Umbilical cord (tissue), 1 donor: ENCODE measurements at regions not wholly inside any gene's neighbourhood (a gene's known extent, or its start where the extent isn't known, plus 50 kb on each side); places are given as distances from the start of the nearest gene placed in this dataset.
A peak's percentile ranks its signal among the peaks of the same experiment; 100 is the strongest.
"Not testable (repeated sequence)": the region's sequence is repeated elsewhere in the genome, so short reads cannot be mapped to it uniquely, and the experiment has no call there.

Source experiments
- DNase-seq: peaks from one replicate; pipeline ENCODE4 v3.0.0-alpha.2; 2015; ENCODE audit warnings: low spot score

DNA sequence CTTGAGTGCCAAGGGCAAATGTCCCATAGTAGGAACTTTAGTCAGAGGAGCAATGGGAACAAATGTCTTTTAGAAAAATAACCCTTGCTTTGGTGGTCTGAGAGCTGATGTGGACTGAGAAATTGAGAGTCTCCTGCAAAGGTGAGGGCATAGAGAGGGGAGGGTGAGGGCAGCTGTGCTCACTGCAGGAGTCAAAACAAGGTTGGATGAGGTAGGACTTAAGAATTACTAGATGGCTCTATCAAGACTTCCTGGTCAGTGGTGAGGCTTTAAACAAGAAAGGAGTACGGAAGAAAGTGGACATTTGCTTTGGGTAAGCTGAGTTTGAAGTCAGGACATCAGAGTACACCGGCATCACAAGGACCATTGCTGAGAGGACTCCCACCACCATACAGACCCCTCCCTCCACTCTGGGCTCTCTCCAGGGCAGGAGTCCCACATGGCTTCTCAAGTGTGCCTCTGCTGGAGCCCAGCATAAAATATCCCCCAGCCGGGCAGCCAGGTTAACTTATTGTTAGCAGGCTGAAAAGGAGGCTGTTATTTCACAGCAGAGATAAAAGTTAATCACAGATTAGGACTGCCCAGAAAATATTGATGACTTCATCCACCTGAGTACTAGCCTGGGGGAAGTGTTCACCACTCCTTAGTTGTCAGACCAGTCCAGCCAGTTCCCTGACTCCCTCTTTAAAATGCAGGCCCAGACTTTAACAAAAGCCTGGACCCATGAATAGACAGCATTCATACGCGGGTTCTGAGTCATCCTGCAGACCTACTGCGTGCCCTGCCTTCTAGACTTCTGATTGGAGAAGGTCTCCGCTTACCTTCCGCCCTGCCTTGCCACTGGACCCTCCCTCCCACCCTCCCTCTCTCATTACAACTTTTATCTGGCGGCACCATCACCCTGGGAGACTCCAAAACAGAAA lies 167.2 kb downstream of the BCL2L11 start:
- DNase-seq, result peak; percentile 48

DNA sequence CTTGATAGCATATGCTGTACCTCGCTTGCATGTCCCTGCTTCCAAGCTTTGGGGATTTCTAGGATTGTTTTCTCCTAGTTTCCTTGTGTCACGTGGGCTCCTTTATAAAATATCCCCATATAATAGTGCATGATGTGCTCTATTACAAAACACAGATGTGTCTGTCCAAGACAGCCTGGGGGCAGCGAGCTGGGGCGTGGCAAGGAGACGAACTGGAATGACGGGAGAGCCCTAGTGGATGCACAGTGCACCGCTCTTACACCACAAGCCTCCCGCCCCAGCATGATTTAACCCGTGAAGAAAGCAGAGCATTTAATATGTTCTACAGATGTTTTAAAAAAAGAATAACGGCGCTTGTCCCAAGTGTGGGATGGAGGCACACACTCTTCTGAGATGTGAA lies 169.7 kb downstream of the BCL2L11 start:
- DNase-seq, result not testable (repeated sequence)

DNA sequence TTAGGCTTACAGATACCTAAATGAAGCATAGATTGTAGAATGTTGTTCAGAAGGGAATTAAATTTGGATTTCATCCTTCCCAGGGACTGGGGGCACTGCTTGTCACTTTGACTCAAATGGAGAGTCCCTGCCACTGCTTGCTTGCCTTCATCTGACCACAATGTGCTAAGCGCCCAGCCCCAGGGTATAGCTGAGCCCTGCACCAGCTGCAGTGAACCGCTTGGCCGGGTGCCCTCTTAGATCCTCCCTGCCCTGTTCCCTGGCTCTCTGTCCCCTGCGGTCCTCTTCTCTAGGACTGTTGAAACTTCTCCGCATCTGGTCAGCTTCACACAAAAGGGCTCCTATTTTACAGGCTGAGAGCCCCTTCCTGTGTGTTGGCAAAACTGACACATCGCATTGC lies 170.9 kb downstream of the BCL2L11 start:
- DNase-seq, result not testable (repeated sequence)

DNA sequence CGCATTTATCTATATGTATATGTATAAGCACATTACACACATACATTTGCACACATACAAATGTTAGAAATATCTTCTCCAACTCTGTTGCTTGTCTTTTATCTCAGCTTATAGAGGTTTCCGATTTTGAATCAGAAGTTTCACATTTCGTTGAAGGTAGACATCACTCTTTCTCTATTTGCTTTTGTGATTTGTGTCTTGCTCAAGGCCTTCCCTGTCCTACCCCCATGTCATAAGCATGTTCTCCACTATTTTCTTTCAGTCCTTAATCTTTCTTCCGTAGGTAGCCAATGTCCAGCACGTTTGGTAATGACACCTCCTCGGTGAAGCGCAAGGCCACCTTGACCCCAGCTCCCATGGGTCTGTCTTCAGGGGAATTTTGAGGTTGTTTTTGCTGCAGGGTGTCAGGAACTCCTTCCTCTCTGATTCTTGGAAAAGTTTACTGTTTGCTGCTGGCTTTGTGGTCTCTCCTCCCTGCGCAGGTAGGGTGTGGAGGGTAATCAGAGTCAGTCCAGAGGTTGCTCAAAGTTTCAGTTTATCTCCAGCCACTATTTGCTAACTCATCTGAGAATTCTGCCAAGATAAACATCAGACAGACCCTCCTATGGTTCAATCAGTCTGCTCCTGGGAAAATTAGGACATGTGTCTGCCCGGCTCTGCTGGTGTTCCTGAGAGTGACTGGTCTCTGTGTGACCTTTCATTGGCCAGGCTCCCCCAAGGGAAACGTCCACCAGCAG lies 171.7 kb downstream of the BCL2L11 start:
- not testable (repeated sequence) for DNase-seq

DNA sequence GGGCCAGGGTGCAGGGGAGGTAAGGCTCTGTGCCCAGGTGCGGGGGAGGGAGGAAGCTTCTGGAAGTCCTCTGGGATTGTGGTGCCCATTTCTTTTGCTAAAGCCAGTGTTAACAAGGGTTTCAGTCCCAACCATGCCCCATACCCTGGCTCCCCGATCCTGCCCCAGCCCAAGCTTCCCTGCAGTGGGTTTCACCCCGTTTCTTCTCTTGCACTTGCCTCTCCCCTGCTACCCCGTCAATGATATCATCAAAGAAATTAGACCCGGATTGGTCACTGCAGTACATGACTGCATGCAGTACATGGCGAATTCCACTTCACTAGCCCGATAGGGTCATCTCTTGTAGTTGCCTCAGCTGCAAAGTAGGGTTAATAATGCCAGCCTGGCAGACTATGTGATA lies 174.0 kb downstream of the BCL2L11 start:
- DNase-seq, result not testable (repeated sequence)

DNA sequence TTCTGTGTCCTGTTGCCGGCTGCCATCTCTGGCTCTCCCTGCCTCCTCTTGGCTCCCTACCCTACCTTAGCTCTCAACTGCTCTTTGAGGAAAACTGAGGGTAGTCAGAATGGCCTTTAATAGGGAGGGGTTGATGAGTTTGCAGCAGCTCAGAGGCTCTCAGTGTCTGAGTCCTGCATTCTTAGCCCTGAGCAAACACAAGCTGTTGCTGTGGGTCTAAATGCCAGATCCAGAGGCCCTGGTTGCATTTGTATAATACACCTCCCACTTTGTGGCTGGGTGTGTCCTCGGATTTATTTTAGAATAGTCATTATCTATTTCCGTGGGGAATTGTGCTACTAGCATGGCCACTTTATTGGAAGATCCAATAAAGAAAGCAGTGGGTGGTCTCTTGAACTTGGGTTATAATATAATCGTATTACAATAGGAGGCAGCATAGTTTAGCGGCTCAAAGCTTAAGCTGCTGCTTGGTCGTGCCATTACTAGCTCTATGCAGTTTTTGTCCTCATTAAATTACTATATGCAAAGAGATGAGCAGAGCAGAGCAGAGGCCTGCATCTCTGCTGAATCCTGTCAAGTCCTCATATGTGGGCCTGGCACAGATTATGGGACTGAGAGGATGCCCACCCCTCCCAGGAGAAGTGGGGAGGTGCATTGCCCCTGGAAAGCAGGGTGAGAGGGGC lies 175.5 kb downstream of the BCL2L11 start:
- not testable (repeated sequence) for DNase-seq

DNA sequence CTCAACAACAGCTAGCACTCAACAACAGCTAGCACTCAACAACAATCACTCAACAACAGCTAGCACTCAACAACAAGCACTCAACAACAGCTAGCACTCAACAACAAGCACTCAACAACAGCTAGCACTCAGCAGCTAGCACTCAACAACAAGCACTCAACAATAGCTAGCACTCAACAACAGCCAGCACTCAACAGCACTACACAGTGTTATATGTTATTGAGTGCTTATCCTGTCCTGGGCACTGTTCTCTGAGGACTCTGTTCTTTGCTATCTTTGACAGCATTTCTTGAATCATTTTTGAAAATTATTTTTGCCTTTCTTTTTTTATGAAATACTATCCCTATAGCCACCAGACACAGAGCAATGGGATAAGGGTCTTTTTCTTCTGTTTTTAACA lies 176.4 kb downstream of the BCL2L11 start:
- DNase-seq, result not testable (repeated sequence)

DNA sequence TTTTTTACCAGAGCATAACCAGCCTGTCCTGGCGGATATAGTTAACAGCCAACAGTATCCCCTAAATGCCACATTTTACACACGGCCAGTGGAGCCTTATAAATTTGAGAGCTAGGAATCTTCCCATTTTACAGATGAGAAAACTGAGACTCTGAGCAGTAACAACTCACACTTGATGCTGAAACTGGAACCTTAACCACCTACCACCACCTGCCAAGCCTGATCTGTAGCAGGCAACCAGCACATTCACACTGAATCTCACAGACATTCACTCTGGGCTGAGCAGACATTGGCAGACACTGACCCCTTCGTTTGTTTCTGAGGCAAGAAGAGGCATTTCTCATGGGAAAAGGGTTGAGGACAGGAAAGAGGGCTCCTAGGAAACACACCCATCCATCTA lies 178.2 kb downstream of the BCL2L11 start:
- DNase-seq, result not testable (repeated sequence)

DNA sequence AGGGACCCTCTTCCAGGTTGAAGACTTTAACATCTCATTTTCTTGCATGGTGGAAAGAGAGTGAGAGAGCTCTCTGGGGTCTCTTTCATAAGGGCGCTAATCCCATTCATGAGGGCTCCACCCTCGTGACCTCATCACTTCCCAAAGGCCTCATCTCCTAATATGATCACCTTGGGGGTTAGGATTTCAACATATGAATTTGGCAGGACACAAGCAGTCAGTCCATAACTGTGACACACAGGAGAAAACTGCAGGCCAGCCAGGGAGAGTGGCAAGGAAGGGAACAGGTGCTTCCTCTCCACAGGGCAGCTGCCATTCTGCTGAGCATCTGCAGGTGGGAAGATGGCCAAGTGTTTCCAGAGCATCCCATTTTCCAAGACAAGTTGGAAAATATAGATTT lies 178.9 kb downstream of the BCL2L11 start:
- not testable (repeated sequence) for DNase-seq

DNA sequence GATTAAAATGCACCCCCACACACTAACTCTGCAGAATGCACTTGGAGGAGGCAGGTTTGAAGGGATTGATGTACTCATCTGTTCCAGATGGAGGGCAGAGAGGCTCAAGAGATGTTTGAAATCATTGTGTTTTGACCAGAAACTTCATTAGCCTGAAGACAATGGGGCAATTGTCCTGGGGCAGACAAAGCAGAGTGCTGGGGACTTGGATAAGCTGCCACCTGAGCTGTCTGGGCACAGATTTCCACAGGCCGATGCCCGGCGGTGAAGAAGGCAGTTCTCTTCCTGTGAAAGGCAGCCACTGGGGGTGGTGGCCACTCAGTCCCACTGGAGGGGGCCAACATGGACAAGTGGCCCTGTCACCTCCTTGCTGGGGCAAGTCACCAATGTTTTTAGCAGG lies 181.0 kb downstream of the BCL2L11 start:
- not testable (repeated sequence) for DNase-seq

DNA sequence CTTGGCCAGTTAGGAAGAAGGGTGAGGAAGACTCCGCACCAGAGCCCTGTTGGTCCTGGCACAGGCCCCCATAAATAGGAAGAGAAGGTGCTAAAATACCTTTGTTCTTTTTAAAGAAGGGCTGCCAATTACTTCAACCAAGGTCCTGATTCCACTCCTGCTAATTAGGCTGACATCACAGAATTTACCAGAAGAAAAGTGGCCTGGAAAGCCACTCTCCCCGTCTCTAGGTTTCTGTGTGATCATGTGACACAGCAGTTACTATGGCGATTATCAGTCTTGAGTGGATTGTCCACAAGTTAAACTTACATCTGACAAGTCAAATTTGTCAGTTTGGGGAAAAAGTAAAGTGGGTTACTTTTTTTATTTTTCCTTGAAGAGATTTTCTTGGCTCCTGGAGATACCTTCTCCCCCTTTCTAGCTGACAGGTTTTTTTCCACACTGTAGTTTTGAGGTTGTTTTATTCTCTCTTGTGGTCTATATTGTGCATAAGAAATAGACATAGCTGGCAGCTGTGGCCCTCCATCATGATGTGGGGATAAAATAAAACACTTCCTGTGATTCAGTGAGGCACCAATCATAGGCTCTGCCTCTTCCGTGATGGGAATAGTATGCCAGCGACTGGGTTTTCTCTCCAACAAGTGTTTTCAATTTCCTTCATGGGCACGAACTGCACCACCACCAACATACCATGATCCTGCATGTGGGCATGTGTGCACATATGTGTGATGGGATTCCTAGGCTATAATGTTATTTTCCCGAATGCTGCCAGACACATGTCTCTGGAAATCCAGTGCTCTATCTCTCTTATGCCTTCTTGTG lies 181.9 kb downstream of the BCL2L11 start:
- DNase-seq, result not testable (repeated sequence)

DNA sequence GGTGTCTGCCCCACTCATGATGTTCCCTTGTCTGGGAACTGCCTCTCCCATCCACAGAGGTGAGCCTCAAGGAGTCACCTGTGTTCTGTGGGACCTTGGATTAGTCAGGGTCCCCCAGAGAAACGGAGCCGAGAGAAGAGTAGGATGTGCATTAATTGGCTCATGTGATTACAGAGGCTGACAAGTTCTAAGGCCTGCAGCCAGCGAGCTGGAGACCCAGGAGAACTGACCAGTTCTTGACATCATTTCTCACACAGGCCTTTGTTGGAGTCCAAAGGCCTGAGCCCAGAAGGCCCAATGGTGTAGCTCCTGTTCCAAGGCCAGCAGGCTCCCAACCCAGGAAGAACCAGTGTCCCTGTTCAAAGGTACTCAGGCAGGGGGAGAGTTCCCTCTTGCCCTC lies 186.6 kb downstream of the BCL2L11 start:
- not testable (repeated sequence) for DNase-seq

DNA sequence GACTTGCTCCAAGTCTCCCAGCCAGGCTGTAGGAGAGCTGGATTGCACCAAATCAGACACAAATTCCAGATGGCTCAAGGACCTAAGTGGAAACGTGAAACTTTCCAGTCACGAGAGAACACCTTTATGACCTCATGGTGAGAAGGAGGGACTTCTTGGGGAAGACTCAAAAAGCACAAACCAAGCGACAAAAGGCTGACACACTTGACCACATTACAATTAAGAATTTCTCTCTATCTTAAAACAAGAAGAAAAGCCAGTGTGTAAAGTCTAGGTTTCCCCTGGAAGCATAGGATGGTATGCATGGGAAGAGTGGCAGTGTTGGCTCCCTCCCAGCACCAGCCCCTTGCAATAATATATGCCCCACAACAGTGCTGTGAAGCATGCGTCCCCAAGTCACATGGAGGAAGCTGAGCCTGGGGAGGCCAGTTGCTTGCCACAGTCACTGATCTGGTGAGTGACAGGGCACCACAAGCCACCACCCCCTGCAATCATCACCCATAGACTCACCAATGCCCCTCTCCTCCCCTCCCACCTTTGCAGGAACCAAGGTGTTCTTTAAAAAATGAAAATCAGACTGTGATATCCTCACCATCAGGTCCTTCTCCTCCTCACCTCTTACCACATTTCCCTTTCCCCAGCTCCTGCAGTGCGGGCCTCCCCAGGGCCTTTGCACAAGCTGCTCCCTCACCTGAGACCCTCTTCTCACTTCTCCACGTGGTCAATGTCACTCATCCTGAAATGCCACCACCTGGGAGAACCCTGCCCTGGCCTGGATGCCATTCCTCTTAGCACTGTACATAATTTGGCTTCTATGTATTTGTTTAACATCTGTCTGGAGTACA lies 188.7 kb downstream of the BCL2L11 start:
- not testable (repeated sequence) for DNase-seq

DNA sequence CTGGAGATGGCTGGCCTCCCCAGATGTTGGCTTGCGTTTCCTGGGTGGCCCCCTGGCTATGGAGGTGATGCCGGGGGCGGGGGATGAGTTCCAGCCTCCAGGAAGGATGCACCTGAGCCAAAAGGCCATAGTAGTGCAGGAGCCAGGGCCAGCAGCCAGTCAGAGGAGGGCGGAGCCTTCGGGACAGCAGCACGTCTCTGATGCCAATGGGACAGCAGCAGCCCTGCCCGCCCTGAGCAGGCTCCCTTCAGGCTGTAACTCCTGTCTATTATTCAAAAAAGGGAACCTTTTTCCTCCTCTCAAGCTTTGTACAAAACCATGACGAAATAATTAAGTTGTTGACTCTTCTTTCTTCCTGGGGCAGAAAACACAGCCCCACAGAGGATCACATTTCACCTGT lies 189.7 kb downstream of the BCL2L11 start:
- DNase-seq, result not testable (repeated sequence)

DNA sequence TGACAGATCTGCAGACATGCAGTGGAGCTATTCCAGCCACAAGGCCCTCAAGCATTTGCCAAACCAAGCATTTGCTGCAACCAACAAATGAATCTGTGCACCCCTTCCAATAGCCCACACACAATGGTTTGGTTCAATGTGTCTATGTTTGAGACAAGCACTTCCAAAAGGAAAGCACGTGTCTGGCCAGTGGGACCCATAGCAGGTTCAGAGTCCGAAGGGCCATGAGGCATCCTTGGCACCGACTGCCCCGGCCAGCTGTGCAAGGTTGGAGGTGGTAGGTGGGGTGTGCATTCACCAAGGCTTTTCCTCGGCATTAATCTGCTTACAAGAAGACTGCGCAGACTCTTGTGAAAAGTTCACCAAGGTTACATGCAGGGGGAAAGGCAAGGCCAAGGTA lies 190.9 kb downstream of the BCL2L11 start:
- not testable (repeated sequence) for DNase-seq

DNA sequence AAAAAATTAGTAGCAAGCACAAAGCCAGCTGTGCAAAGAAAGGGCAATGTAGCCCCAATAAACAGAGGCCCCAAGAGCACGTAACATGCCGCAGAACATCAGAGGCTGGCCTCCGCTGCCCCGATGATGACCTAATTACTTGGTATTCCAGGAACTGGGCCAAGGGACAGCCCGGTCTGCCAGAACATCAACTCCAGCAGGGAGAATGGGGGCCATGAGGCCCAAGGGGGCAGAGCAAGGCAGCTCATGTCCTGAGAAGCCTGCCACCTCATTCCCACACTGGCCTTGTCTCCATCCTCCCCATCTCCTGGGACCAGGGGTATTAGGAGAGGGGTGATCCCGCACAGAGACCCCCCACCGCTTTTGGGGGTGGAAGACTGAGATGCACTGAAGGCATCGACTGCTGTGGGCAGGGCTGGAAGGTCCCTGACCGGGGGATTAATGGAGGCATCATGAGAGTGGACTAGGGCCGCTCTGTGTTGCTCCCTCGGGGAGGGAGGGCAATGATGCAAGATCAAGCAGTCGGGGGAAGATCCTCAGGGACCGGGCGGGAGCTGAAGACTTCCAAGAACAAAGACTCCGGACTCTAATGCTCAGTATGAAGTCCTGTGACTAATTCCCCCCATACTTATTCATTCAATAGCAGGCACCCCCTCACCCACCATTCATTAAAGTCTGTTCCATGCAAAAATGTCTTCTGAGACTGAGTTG lies 192.3 kb downstream of the BCL2L11 start:
- DNase-seq, result peak; percentile 90

DNA sequence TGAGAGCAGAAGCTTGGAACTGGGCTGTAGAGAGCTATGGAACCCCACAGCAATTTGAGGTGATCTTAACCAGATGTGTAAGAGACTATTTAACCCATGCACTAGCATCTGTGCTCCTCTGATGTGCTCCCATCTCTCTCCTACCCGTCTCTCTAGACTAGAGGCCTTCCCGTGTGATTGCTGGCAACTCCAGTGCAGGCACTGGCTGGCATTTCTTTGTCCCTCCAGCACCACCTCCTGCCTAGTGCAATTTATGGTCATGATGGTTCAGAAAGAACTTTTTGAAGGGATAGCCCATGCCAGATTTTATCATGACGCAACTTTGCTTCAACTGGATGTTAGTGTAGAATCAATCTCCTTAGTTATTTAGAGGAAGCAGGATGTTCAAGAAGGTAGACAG lies 193.0 kb downstream of the BCL2L11 start:
- DNase-seq, result not testable (repeated sequence)

DNA sequence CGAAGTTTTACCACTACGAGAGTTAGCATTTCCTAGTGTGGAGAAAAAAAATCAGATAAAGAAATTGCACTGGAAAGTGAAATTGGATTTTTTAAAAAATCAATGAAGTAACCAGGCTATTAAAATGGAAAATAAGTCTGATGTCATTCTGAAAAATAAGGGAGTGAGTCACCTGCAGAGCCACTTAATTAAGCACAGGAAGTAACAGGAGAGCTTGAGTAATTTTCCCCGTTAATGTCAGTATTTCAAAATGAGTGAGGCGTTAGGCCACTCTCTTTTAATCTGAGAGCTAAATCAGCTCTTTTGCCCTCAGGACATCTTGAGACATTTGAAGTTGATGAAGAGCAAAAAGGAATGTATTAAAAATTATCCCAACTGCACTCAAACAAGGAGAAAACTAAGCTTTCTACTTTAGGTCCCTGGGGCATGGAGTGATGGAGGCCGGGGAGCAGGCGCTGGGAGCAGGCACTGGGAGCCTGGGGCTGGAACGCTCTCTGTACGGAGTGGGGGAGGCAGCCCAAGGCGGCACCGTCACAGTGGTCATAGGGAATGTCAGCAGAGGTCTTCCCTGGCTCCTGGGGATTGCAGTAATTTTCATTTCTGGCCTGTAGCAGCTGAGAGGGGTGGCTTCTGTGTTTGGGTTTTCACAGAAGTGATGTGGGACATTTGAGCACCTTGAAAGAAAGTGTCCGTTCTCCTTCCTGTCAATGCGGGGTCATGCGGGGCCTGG lies 194.6 kb downstream of the BCL2L11 start:
- not testable (repeated sequence) for DNase-seq

DNA sequence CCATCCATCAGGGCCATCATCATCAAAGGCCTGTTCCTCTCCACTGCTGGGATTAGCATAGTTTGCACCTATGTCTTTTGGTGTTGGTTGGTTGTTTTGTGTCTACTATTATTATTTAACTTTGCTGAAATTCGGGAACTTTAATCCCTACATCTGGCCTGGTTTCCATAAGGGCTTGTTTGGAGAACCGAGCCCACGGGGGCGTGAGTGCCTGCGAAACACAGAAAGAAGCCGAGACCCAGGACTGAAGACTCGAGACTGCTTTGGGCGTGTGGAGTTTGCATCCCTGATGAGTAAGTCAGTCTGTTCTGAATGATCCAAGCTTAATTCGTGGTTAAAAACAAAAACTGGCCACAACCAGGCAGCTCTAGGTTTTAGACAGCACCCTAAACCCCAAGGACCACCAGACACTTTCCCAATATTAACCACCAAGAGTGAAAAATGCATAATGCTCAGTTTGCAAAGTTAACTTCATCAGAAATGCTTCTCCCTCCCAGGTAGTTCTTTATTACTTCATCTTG lies 195.6 kb downstream of the BCL2L11 start:
- not testable (repeated sequence) for DNase-seq
